GM12878 (cell line): ENCODE measurements at regions not wholly inside any gene's neighbourhood (a gene's known extent, or its start where the extent isn't known, plus 50 kb on each side); places are given as distances from the start of the nearest gene placed in this dataset.
A peak's percentile ranks its signal among the peaks of the same experiment; 100 is the strongest.

ENCODE experiments used
- ATAC-seq: fragments of 200-7000 bp; cut with Tn5 transposase; 3 replicates; pipeline ENCODE4 v1.9.1; 2020; ENCODE audit warnings: mild to moderate bottlenecking, moderate library complexity
- BruUV-seq: library from RNA; stranded (reverse); fragments of 400-500 nt; replicated peaks from 2 replicates; lab custom pipeline; 2021; lab: Mats Ljungman, UMichigan
- CTCF ChIA-PET: fragments of 300-600 bp; sonication (Branson Sonifier 250); formaldehyde crosslinking; extraction: SDS; loops from one replicate; lab custom pipeline; 2021; ENCODE audit warnings: inconsistent platforms; lab: Yijun Ruan, JAX
- POLR2A ChIA-PET: fragments of 350-600 bp; formaldehyde crosslinking; extraction: SDS; loops from one replicate; lab custom pipeline; 2021; ENCODE audit warnings: inconsistent platforms; lab: Charles Lee
- RAD21 ChIA-PET: fragments of 300-600 bp; sonication (Branson Sonifier 250); formaldehyde crosslinking; loops from one replicate; lab custom pipeline; 2023; ENCODE audit warnings: antibody characterized with exemption; ENCODE audit not compliant: unreplicated experiment; lab: Charles Lee
- SMC1A ChIA-PET: fragments of 300-600 bp; sonication (Branson Sonifier 250); formaldehyde crosslinking; loops from one replicate; lab custom pipeline; 2023; ENCODE audit not compliant: unreplicated experiment, uncharacterized antibody; lab: Charles Lee
- DNase-seq: peaks from one replicate; pipeline ENCODE4 v3.0.0-alpha.2; 2011; ENCODE audit warnings: low read depth, low spot score
- FAIRE-seq: peaks from 3 replicates; lab custom pipeline; 2011; peaks lifted over from hg19 to GRCh38; lab: Jason Lieb, UNC
- H2AFZ ChIP-seq: 2 replicates; pipeline ENCODE4 v1.6.0; 2011; ENCODE audit warnings: low read depth, low read length, control low read depth; ENCODE audit not compliant: control insufficient read depth
- H3K27ac ChIP-seq: 2 replicates; pipeline ENCODE4 v1.5.1; 2011; ENCODE audit warnings: control low read depth; ENCODE audit not compliant: control insufficient read depth, insufficient read depth
- H3K27me3 ChIP-seq, 2 experiments: replicated peaks in 1 of 2; 2 replicates each; pipeline versions ENCODE4 v1.6.0 to v1.6.1; 2011; ENCODE audit warnings: low read length in 1 of 2; ENCODE audit not compliant: control insufficient read depth in 2 of 2, insufficient read depth in 2 of 2
- H3K36me3 ChIP-seq, 2 experiments: 2 replicates each; pipeline ENCODE4 v1.5.1; 2011; ENCODE audit warnings: low read length in 1 of 2; ENCODE audit not compliant: control insufficient read depth in 2 of 2, insufficient read depth in 2 of 2
- H3K4me1 ChIP-seq: 2 replicates; pipeline ENCODE4 v1.6.1; 2011; ENCODE audit warnings: mild to moderate bottlenecking, low read length, moderate library complexity, mixed read lengths; ENCODE audit not compliant: control insufficient read depth, insufficient read depth
- H3K4me2 ChIP-seq: 2 replicates; pipeline ENCODE4 v1.6.0; 2011; ENCODE audit warnings: control low read depth; ENCODE audit not compliant: control insufficient read depth, insufficient read depth
- H3K4me3 ChIP-seq: fragments of 200-600 bp; sonication (generic); 2 replicates; pipeline ENCODE4 v1.5.1; 2016
- H3K79me2 ChIP-seq: 2 replicates; pipeline ENCODE4 v1.6.0; 2011; ENCODE audit warnings: low read length; ENCODE audit not compliant: control insufficient read depth, insufficient read depth
- H3K9ac ChIP-seq: 2 replicates; pipeline ENCODE4 v1.8.0; 2011; ENCODE audit warnings: low read length, control low read depth, mixed read lengths; ENCODE audit not compliant: control insufficient read depth, insufficient read depth
- H3K9me3 ChIP-seq: replicated peaks from 3 replicates; pipeline ENCODE4 v1.5.1; 2011; ENCODE audit warnings: mild to moderate bottlenecking, low read length; ENCODE audit not compliant: control insufficient read depth, insufficient read depth
- H4K20me1 ChIP-seq: 2 replicates; pipeline ENCODE4 v1.6.0; 2011; ENCODE audit not compliant: control insufficient read depth, insufficient read depth
- E4F1 ChIP-seq: fragments of 450-650 bp; IDR thresholded peaks from 2 replicates; pipeline ENCODE4 v1.6.1; 2018; ENCODE audit warnings: borderline replicate concordance, mild to moderate bottlenecking; ENCODE audit not compliant: partially characterized antibody
- EGR1 ChIP-seq, 2 experiments: IDR thresholded peaks; 1 replicate in 1 of 2; 2 replicates in 1 of 2; pipeline ENCODE4 v1.6.1; 2011 to 2012; ENCODE audit warnings: low read depth in 2 of 2, low read length in 2 of 2, borderline replicate concordance in 1 of 2, mild to moderate bottlenecking in 1 of 2, moderate library complexity in 1 of 2
- HDGF ChIP-seq: fragments of 450-650 bp; IDR thresholded peaks from 2 replicates; pipeline ENCODE4 v1.6.1; 2016; ENCODE audit warnings: antibody characterized with exemption
- KAT2A ChIP-seq: conservative IDR thresholded peaks from 2 replicates; pipeline ENCODE4 v1.6.1; 2011; ENCODE audit warnings: low read depth, low read length; ENCODE audit not compliant: control insufficient read depth
- KLF5 ChIP-seq: fragments of 450-650 bp; IDR thresholded peaks from 2 replicates; pipeline ENCODE4 v1.6.1; 2014; ENCODE audit warnings: mild to moderate bottlenecking; ENCODE audit not compliant: partially characterized antibody
- MTA3 ChIP-seq: IDR thresholded peaks from 2 replicates; pipeline ENCODE4 v1.6.1; 2012; ENCODE audit warnings: low read length, inconsistent platforms, borderline replicate concordance
- ZBTB4 ChIP-seq: fragments of 450-650 bp; formaldehyde crosslinking; IDR thresholded peaks from 2 replicates; pipeline ENCODE4 v1.4.0; 2022; ENCODE audit warnings: mild to moderate bottlenecking, moderate library complexity
- WGBS: methylation state at CpG from one replicate; pipeline ENCODE4 v1.1.6; 2016; ENCODE audit warnings: low lambda C conversion rate; ENCODE audit not compliant: insufficient replicate concordance, insufficient coverage; ENCODE audit errors: missing lambda C conversion rate; 5-methylcytosine and 5-hydroxymethylcytosine counted together
- in situ Hi-C: fragments of 300-500 bp; cut with MboI; formaldehyde crosslinking; loops from 9 replicates; pipeline ENCODE4 v1.14.3; 2018; ENCODE audit warnings: mixed read lengths
- intact Hi-C: fragments of 100-400 bp; cut with micrococcal nuclease; formaldehyde crosslinking; loops from one replicate; pipeline ENCODE4 v1.14.2; 2022; ENCODE audit not compliant: unreplicated experiment

DNA sequence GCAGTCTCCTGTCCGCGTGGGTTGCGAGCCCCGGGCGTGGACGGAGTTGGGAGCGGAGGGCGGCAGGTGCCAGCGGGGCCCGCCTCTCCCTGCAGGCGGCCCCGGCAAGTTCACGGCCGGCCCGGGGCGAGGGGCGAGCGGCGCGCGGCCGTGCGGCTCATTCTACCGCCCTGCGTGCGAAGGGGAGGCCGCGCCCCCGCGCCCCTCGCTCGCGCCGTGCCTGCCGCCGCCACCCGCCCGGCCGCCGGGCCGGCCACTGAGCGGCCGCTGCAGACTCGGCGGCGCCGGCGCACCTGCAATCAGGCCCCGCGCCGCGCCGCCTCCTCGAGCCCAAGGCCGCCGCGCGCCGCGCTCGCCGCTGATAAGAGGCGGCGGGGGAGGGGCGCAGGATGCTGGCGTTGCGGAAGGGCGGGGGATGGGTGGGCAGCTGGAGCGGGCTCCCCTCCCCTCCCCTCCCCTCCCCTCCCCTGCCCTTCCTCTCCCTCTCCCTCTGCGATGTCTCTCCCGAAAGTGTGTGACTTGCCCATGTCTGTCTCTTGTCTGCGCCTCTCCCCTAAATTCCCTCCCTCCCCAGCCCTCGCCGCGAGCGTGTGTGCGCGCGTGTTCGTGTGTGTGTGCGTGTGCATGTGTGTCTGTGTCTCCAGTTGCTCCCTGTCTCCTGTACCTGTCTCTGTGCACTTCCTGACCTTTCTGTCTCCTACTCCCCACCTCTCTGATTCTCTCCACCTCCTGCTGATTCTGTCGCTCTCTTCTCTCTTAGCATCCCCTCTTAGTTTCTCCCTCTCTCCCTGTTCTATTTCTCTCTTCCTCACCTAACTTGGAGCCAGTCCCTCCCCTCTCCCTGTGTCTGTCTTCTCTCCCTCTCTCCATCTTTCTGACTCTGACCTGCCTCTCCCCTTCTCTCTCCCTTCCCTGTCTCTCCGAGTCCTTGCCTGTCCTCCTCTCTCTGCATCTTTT is 768.1 kb upstream of the TBX3 start:
- ATAC-seq: peak; percentile 25; the same call in 1 of the 3 replicates
- 62% methylated on average over 26 of the region's 83 CpGs for WGBS
- no peak for DNase-seq
- ChIA-PET RAD21 (no interaction called here), SMC1A (no interaction called here), CTCF (no interaction called here), POLR2A (no interaction called here)
- in situ Hi-C loops (no loop called here), intact Hi-C loops (no loop called here)
- no peaks in the 10 kb centered on the region for H3K79me2 ChIP-seq
- FAIRE-seq: no peak
- no peaks in the 10 kb centered on the region for H3K9me3 ChIP-seq
- H4K20me1 ChIP-seq: no peaks in the 10 kb centered on the region
- TF ChIP-seq MTA3 (no peak), EGR1 (IDR thresholded peaks at IDR 0.05; ENCODE audit: borderline replicate concordance in 1 of 2, low read depth in 2 of 2, low read length in 2 of 2) (peak in 1 of 2 experiments; percentile 24; a peak in 1 of 3 replicates)
- H3K4me3 ChIP-seq: peak overlapping the region; percentile 32; the same call in 1 of the 2 replicates
- H3K27ac ChIP-seq: no peak overlapping the region
- no peaks in the 10 kb centered on the region for H3K36me3 ChIP-seq
- peak overlapping the region; percentile 83 for H3K4me2 ChIP-seq
- BruUV-seq: no TSS peak
- H3K9ac ChIP-seq: peak overlapping the region; percentile 16; the same call in 1 of the 2 replicates
- peaks cover 4% of the 10 kb centered on the region; the same call in 1 of the 2 replicates for H3K4me1 ChIP-seq
- H2AFZ ChIP-seq: peak overlapping the region; percentile 54
- H3K27me3 ChIP-seq: no peaks in the 10 kb centered on the region; a peak in 1 of 4 replicates

- H3K79me2 ChIP-seq: no peaks in the 10 kb centered on the region
- CTCF ChIA-PET: no interaction called here
- no peak overlapping the region for H3K27ac ChIP-seq
- no TSS peak for BruUV-seq
- RAD21 ChIA-PET: no interaction called here
- in situ Hi-C loops (no loop called here), intact Hi-C loops (no loop called here)
- no peaks in the 10 kb centered on the region for H3K36me3 ChIP-seq
- DNase-seq: no peak
- H2AFZ ChIP-seq: peak overlapping the region; percentile 54
- TF ChIP-seq E4F1 (no peak), HDGF (no peak), KAT2A (no peak), KLF5 (no peak), ZBTB4 (no peak)
- POLR2A ChIA-PET: no interaction called here
- peak overlapping the region; percentile 16; the same call in 1 of the 2 replicates for H3K9ac ChIP-seq
- no peaks in the 10 kb centered on the region for H4K20me1 ChIP-seq
- H3K27me3 ChIP-seq: no peaks in the 10 kb centered on the region; a peak in 1 of 4 replicates
- no peaks in the 10 kb centered on the region for H3K9me3 ChIP-seq
- peak overlapping the region; percentile 32; the same call in 1 of the 2 replicates for H3K4me3 ChIP-seq
- WGBS: 52% methylated on average over 12 of the region's 12 CpGs
- SMC1A ChIA-PET: no interaction called here
- H3K4me2 ChIP-seq: peak overlapping the region; percentile 83
- peaks cover 4% of the 10 kb centered on the region; the same call in 1 of the 2 replicates for H3K4me1 ChIP-seq
- no peak for FAIRE-seq
- no peak for ATAC-seq
Observed at GRCh38 chr12:115451151-115451779, 767.3 kb upstream of the TBX3 start.
